Activated naive CD8-positive, alpha-beta T cell (primary cell): ENCODE measurements at regions not wholly inside any gene's neighbourhood (a gene's known extent, or its start where the extent isn't known, plus 50 kb on each side); places are given as distances from the start of the nearest gene placed in this dataset.
"Not testable (repeated sequence)": the region's sequence is repeated elsewhere in the genome, so short reads cannot be mapped to it uniquely, and the experiment has no call there.

Experiments used
- H3K27ac Mint-ChIP-seq: one replicate; pipeline ENCODE4 v1.8.0; 2021; ENCODE audit warnings: mixed read lengths
- H3K27me3 Mint-ChIP-seq: one replicate; pipeline ENCODE4 v1.8.0; 2021; ENCODE audit warnings: mixed read lengths
- H3K36me3 Mint-ChIP-seq: one replicate; pipeline ENCODE4 v1.8.0; 2021; ENCODE audit warnings: mixed read lengths
- H3K4me1 Mint-ChIP-seq: one replicate; pipeline ENCODE4 v1.8.0; 2021; ENCODE audit warnings: low read depth, mixed read lengths
- H3K4me3 Mint-ChIP-seq: one replicate; pipeline ENCODE4 v1.8.0; 2021; ENCODE audit warnings: mild to moderate bottlenecking, mixed read lengths
- H3K9me3 Mint-ChIP-seq: one replicate; pipeline ENCODE4 v1.8.0; 2021; ENCODE audit warnings: low read depth, mixed read lengths

DNA sequence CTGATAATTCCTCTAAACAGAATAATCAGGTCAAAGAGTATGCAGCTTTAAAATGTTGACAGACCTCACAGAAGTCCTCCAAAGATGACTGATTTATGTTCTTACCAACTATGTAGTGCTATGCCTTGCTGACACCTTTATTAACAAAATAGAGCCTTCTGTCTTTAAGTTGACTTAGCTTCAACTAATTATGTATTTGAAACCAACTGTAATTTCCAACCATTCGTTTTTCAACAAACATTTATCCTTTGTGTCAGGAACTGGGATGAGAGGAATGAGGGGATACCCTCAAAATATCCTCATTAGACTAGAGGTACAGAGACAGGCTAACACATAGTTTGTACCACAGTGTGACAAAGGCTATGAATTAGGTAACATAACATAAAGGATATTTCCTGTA lies 186.2 kb upstream of the ZNF217 start:
- Mint-ChIP-seq H3K4me1 (no peaks in the 10 kb centered on the region), H3K36me3 (no peaks in the 10 kb centered on the region), H3K4me3 (no peak overlapping the region), H3K27me3 (no peaks in the 10 kb centered on the region), H3K27ac (no peak overlapping the region), H3K9me3 (no peaks in the 10 kb centered on the region)

DNA sequence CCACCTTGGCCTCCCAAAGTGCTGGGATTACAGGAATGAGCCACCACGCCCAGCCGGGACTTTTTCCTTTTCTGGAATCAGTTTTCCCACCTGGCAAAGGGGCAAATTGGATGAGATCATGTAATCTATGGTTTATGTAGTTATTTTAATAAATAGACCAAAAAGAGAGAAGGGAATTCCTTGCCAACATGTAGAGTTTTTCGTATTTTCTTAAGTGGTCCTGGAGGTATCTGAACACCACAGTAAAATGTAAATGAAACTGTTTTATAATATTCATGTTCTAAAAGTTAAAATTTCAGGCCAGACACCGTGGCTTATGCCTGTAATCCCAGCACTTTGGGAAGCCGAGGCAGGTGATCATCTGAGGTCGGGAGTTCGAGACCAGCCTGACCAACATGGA lies 185.1 kb upstream of the ZNF217 start:
- no peak overlapping the region for H3K4me3 Mint-ChIP-seq
- no peak overlapping the region for H3K27ac Mint-ChIP-seq
- no peaks in the 10 kb centered on the region for H3K36me3 Mint-ChIP-seq
- no peaks in the 10 kb centered on the region for H3K9me3 Mint-ChIP-seq
- H3K4me1 Mint-ChIP-seq = peaks cover 3% of the 10 kb centered on the region
- no peaks in the 10 kb centered on the region for H3K27me3 Mint-ChIP-seq

DNA sequence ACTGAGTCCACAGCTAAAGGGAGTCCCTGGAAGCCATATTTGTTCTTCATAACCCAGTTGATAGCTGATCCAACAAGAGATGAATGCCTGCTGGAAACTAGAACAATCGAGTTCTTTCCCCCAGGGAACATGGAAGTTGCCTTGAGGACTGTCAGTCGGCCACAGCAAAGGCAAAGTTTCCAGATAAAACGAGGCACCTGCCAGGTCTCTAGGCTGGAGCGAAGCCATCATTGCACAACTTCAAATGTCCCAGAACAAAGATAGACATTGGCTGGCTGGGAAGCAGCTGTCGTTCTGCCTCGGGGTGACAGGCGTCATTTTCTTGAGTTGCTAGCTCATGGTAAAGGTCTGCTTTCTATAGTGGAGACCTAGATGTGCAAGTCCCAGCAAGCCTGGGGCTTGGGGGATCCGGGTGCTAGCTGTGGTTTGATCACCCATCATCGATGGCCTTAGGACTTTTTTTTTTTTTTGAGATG lies 184.4 kb upstream of the ZNF217 start:
- Mint-ChIP-seq H3K4me3 (no peak overlapping the region), H3K4me1 (peaks cover 5% of the 10 kb centered on the region), H3K36me3 (no peaks in the 10 kb centered on the region), H3K27ac (no peak overlapping the region), H3K27me3 (no peaks in the 10 kb centered on the region), H3K9me3 (no peaks in the 10 kb centered on the region)

DNA sequence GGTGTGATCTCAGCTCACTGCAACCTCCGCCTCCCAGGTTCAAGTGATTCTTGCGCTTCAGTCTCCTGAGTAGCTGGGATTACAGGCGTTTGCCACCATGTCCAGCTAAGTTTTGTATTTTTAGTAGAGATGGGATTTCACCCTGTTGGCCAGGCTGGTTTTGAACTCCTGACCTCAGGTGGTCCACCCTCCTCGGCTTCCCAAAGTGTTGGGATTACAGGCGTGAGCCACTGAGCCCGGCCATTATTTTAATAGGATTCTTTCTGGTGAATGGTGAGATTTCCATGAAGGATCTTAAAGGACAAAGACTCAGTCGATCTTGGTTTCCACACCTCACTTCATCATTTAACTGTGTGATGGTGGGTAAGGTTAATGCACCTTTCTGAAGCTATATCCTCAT lies 183.8 kb upstream of the ZNF217 start:
- not testable (repeated sequence) for H3K27ac Mint-ChIP-seq, H3K4me3 Mint-ChIP-seq, H3K36me3 Mint-ChIP-seq, H3K9me3 Mint-ChIP-seq, H3K27me3 Mint-ChIP-seq, H3K4me1 Mint-ChIP-seq

DNA sequence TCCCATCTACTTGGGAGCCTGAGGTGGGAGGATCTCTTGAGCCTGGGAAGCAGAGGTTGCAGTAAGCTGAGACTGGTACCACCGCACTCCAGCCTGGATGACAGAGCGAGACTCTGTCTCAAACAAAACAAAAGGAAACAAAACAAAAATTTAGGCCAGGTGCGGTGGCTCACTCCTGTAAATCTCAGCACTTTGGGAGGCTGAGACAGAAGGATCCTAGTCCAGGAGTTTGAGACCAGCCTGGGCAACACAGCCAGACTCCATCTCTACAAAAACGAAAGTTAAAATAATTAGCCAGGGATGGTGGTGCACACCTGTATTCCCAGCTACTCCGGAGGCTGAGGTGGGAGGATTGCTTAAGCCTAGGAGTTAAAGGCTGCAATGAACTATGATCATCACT lies 183.2 kb upstream of the ZNF217 start:
- Mint-ChIP-seq H3K4me1 (peaks cover 5% of the 10 kb centered on the region), H3K27ac (no peak overlapping the region), H3K36me3 (no peaks in the 10 kb centered on the region), H3K4me3 (no peak overlapping the region), H3K9me3 (no peaks in the 10 kb centered on the region), H3K27me3 (no peaks in the 10 kb centered on the region)

DNA sequence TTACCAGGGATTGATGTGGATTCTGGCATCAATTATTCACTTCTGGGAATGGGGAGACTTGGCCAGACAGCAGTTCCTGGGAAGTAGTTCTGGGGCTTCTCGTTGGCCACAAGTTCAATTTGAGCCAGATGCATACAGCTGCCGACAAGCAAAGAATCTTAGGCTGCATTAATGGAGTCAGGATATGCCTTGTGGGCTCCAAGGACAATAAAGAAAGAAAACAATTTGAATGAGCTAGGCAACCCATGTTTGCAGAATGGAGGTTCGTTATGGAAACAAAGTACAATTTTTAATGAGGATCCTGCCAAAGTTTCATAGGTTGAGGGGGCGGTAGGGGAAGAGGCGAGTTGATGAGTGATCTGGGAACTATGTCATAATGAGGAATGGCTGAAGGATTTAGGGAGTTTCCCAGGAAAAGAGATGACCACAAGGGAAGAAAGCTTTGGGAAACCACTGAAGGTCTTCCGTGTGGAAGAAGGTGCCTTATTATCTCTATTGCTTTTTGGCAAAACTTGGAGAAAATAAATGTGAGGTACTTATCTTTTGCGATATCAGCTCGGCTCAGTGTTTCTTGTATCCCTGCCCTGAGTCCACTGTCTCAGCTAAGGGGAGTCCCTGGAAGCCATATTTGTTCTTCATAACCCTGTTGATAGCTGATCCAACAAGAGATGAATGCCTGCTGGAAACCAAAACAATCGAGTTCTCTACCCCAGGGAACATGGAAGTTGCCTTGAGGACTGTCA lies 181.0 kb upstream of the ZNF217 start:
- H3K27me3 Mint-ChIP-seq = no peaks in the 10 kb centered on the region
- H3K4me1 Mint-ChIP-seq = peaks cover 5% of the 10 kb centered on the region
- H3K36me3 Mint-ChIP-seq = no peaks in the 10 kb centered on the region
- no peak overlapping the region for H3K27ac Mint-ChIP-seq
- H3K4me3 Mint-ChIP-seq = no peak overlapping the region
- no peaks in the 10 kb centered on the region for H3K9me3 Mint-ChIP-seq

DNA sequence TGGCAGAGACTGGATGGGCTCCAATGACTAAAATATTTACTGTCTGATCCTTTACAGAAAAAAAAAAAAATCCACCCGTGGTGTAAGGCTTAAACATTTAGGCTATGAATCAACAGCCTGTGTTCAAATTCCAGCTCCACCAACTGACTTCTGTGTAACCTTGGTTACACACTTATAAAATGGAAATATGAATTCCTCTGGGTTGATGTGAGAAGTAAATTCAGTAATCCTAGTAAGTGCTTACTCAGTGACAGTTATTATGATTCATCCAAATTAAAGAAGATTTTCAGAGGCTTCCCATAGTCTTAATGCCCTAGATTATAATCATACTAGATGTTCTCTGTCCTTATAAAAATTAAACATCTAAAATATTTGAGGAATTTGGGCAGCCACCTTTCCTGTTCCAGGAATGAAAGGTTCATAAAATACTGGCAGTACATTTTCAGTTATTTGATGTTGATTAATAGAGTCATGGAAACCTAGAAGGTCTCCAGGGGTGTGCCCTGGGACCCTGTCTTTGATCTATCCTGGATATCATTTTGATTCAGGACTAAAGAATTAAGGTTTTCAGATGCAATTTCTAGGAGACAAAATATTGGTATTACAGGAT lies 180.3 kb upstream of the ZNF217 start:
- H3K36me3 Mint-ChIP-seq = no peaks in the 10 kb centered on the region
- no peaks in the 10 kb centered on the region for H3K27me3 Mint-ChIP-seq
- H3K4me1 Mint-ChIP-seq = peaks cover 5% of the 10 kb centered on the region
- H3K9me3 Mint-ChIP-seq = no peaks in the 10 kb centered on the region
- no peak overlapping the region for H3K4me3 Mint-ChIP-seq
- peak overlapping the region; percentile 16 for H3K27ac Mint-ChIP-seq

DNA sequence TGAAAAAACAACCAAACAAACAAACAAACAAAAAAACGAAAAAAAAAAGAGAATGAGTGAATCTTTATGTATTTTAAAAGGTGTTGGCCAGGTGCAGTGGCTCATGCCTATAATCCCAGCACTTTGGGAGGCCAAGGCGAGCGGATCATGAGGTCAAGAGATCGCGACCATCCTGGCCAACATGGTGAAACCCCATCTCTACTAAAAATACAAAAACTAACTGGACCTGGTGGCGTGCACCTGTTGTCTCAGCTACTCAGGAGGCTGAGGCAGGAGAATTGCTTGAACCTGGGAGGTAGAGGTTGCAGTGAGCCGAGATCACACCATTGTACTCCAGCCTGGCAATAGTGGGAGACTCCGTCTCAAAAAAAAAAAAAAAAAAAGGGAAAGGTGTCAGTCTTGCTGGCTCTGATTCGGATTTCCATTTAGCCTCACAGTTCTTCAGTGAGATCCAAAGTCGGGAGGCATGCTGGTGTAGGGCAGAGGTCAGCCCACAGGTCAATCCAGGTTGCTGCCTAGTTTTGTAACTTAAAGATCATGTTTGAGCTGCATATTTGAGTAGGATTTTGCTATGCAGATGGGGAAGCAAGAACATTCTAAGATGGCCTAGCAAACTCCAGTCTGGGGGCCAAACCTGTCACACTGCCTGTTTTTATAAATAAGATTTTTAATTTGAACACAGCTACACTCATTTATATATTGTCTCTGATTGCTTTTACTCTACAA lies 179.6 kb upstream of the ZNF217 start:
- not testable (repeated sequence) for H3K27me3 Mint-ChIP-seq, H3K27ac Mint-ChIP-seq, H3K4me3 Mint-ChIP-seq, H3K36me3 Mint-ChIP-seq, H3K9me3 Mint-ChIP-seq, H3K4me1 Mint-ChIP-seq

DNA sequence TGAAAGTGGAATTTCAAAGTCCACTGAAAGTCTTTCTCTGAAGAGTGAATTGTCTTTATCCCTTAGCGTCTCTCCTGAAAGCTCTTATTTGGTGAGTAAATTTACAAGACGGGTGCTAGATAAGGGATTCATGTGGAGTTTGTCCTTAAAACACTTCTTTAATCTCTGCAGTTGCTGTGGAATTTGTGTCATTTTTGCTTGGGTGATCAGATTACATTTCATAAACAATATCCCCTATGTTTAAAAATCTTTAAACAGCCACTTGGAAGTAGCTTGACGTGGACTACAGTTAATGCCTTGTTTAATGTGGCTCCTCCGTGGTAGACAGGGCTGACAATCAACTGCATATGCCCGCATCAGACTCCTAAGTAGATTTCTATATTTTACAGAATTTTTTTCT lies 175.4 kb upstream of the ZNF217 start:
- H3K4me3 Mint-ChIP-seq = no peak overlapping the region
- H3K4me1 Mint-ChIP-seq = peaks cover 16% of the 10 kb centered on the region
- H3K27ac Mint-ChIP-seq = no peak overlapping the region
- no peaks in the 10 kb centered on the region for H3K27me3 Mint-ChIP-seq
- H3K36me3 Mint-ChIP-seq = no peaks in the 10 kb centered on the region
- no peaks in the 10 kb centered on the region for H3K9me3 Mint-ChIP-seq

DNA sequence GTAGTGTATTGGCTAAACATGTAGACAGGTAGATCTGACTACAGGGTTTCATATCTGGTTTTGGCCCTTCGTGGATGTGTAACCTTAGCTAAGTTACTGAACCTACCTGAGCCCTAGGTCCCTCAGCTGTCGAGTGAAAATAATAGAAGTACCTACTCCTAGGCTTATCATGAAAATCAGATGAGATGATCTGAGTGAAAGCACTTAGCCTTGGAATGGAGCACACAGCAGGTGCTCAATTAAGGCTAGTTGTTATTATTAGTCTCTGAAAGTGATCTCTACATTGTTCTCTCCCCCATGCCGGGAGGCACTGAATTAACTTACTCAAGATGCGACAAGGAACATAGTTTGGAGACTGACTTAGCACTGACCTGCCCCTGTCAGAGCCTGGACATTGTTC lies 174.7 kb upstream of the ZNF217 start:
- Mint-ChIP-seq H3K4me1 (peaks cover 11% of the 10 kb centered on the region), H3K9me3 (no peaks in the 10 kb centered on the region), H3K36me3 (no peaks in the 10 kb centered on the region), H3K27me3 (no peaks in the 10 kb centered on the region), H3K4me3 (no peak overlapping the region), H3K27ac (peak overlapping the region; percentile 41)

DNA sequence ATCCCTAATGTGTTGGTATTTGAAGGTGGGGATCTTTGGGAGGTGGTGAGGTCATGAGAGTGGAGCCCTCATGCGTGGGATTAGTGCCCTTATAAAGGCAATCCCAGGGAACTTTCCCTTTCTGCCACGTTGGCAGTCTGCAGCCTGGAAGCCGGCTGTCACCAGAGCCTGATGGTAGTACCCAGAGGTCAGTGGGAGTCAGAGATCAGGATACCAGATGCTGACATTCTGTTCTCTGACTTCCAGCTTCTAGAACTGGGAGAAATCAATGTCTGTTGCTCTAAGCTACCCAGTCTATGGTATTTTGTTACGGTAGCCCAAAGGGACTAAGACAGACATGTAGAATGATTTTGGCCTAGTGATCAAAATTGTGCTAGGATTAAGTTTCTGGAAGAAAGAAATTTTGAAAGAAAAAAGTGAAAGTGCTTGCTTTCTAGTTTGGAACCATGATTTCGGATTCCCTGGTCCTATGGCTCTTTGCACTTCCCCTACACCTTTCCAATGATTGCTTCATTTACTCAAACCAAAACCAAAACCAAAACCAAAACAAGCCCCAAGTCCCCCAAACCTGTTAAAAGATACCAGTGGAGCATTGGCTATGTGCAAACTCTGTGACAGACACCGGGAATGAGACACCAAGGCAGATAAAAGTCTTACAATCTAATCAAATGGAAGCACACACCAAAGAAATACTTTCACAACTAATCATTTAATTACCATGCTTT lies 173.7 kb upstream of the ZNF217 start:
- no peak overlapping the region for H3K27ac Mint-ChIP-seq
- H3K4me1 Mint-ChIP-seq = peaks cover 11% of the 10 kb centered on the region
- H3K4me3 Mint-ChIP-seq = no peak overlapping the region
- no peaks in the 10 kb centered on the region for H3K9me3 Mint-ChIP-seq
- no peaks in the 10 kb centered on the region for H3K27me3 Mint-ChIP-seq
- H3K36me3 Mint-ChIP-seq = no peaks in the 10 kb centered on the region

DNA sequence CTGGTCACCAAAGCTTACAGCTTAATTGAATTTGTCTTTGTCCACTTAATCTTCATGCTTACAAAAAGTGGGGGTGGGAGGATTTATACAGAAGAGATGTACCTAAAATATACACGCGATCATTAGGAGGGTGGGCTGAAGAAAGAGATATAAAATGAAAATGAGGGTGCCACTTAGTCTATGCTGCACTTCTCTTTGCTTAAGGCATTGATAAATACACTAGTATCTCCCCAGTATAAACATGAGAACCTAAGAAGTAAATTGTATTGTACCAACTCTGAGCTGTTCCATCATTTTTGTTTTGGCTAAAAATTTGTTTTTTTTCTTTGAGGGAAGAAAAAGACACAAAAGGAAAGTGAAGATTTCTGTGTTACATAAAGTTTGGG lies 170.8 kb upstream of the ZNF217 start:
- Mint-ChIP-seq H3K36me3 (no peaks in the 10 kb centered on the region), H3K27ac (no peak overlapping the region), H3K4me1 (peaks cover 11% of the 10 kb centered on the region), H3K4me3 (no peak overlapping the region), H3K27me3 (no peaks in the 10 kb centered on the region), H3K9me3 (no peaks in the 10 kb centered on the region)

DNA sequence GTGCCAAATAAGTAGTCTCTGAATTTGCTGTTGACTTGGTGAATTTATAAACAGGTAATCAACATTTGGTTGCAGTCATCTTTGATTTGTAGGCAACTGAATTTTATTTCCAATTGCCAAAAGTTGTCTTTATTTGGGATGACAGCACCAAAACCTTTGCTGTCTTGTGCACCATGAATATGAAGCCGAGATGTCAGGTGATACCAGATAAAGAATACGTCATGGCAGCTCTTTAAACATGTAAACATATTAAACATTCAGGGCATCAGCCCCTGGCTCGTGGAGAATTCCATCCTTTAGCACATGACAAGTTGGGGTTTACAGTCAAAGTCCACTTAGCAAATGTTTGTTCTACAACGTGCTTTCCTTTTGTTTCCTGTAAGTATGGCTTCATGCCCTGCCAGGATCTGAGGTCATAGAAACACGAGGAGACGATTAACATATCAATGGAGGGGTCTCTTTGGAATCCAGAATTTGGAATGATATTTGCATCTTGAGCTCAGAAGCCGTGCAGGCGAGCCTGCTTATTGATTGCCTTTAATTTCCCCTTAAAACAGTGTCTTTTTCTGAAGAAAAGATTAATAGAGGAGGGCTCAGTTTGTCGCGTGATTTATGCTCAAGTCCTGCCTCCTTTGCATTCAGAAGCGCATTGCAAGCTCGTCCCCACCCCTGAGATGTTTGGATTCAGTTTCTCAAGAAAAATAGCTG lies 170.2 kb upstream of the ZNF217 start:
- Mint-ChIP-seq H3K36me3 (no peaks in the 10 kb centered on the region), H3K4me3 (no peak overlapping the region), H3K27me3 (no peaks in the 10 kb centered on the region), H3K9me3 (no peaks in the 10 kb centered on the region), H3K4me1 (peaks cover 11% of the 10 kb centered on the region), H3K27ac (no peak overlapping the region)

DNA sequence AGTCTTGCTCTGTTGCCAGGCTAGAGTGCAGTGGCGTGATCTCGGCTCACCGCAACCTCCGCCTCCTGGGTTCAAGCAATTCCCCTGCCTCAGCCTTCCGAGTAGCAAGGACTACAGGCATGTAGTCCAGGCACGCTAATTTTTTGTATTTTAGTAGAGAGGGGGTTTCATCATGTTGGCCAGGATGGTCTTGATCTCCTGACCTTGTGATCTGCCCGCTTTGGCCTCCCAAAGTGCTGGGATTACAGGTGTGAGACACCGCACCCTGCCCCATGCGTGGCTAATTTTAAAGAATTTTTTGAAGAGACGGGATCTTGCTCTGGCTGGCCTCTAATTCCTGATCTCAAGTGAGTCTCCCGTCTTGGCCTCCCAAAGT lies 168.8 kb upstream of the ZNF217 start:
- H3K9me3 Mint-ChIP-seq, H3K27ac Mint-ChIP-seq, H3K27me3 Mint-ChIP-seq, H3K36me3 Mint-ChIP-seq, H3K4me1 Mint-ChIP-seq, H3K4me3 Mint-ChIP-seq: not testable (repeated sequence)

DNA sequence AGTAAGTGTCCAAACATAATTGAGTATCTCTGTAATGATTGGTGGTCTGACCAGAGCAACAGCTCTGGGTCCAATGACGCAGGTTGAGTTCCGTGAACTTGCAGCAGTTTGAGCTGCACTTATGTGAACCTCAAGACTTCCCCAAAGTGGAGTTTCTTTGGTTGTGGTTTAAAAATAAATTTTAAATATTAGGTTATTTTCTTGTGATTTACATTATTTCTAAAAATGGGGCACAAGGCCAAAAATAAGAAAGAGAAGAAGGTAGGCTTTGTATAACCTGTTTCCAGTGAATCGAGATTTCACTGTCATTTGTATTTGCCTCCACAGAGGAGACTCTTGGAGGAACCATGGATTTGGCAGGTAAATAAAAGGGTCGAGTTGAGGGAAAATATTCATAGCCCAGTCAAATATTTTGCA lies 166.4 kb upstream of the ZNF217 start:
- no peak overlapping the region for H3K27ac Mint-ChIP-seq
- no peaks in the 10 kb centered on the region for H3K36me3 Mint-ChIP-seq
- no peak overlapping the region for H3K4me3 Mint-ChIP-seq
- no peaks in the 10 kb centered on the region for H3K9me3 Mint-ChIP-seq
- H3K27me3 Mint-ChIP-seq = no peaks in the 10 kb centered on the region
- peaks cover 21% of the 10 kb centered on the region for H3K4me1 Mint-ChIP-seq
